ENCODE measurements at regions not wholly inside any gene's neighbourhood (a gene's known extent, or its start where the extent isn't known, plus 50 kb on each side); places are given as distances from the start of the nearest gene placed in this dataset.

GRCh38 chr10:121133901-121134300 is 282.7 kb downstream of the WDR11 start:
- H3K4me1 Mint-ChIP-seq (ENCODE audit: low read depth): peaks cover 7% of the 10 kb centered on the region
- H3K4me3 Mint-ChIP-seq (ENCODE audit: unreplicated experiment): no peak overlapping the region
- no peak for DNase-seq (ENCODE audit: low spot score)
- peaks cover 4% of the 10 kb centered on the region for H3K9me3 Mint-ChIP-seq (ENCODE audit: low read depth)
- no peaks in the 10 kb centered on the region for H3K36me3 Mint-ChIP-seq (ENCODE audit: low read depth)
- no peak for TF ChIP-seq CTCF (IDR thresholded peaks at IDR 0.05)
- H3K27ac Mint-ChIP-seq (ENCODE audit: unreplicated experiment): no peak overlapping the region
- peaks cover 6% of the 10 kb centered on the region for H3K27me3 Mint-ChIP-seq (ENCODE audit: low read depth)

GRCh38 chr10:121134711-121135110 is 283.5 kb downstream of the WDR11 start:
- Mint-ChIP-seq H3K27ac (ENCODE audit: unreplicated experiment) (no peak overlapping the region), H3K9me3 (ENCODE audit: low read depth) (peaks cover 2% of the 10 kb centered on the region), H3K36me3 (ENCODE audit: low read depth) (no peaks in the 10 kb centered on the region), H3K27me3 (ENCODE audit: low read depth) (peaks cover 3% of the 10 kb centered on the region), H3K4me1 (ENCODE audit: low read depth) (peaks cover 7% of the 10 kb centered on the region), H3K4me3 (ENCODE audit: unreplicated experiment) (no peak overlapping the region)
- TF ChIP-seq CTCF (IDR thresholded peaks at IDR 0.05): no peak
- no peak for DNase-seq (ENCODE audit: low spot score)

- DNase-seq (ENCODE audit: low spot score): no peak
- Mint-ChIP-seq H3K4me1 (ENCODE audit: low read depth) (peaks cover 7% of the 10 kb centered on the region), H3K4me3 (ENCODE audit: unreplicated experiment) (no peak overlapping the region), H3K9me3 (ENCODE audit: low read depth) (no peaks in the 10 kb centered on the region), H3K27ac (ENCODE audit: unreplicated experiment) (no peak overlapping the region), H3K36me3 (ENCODE audit: low read depth) (no peaks in the 10 kb centered on the region), H3K27me3 (ENCODE audit: low read depth) (peaks cover 3% of the 10 kb centered on the region)
- TF ChIP-seq CTCF (IDR thresholded peaks at IDR 0.05): no peak
These were observed 284.4 kb downstream of the WDR11 start for GRCh38 chr10:121135512-121135911.

- H3K9me3 Mint-ChIP-seq (ENCODE audit: low read depth): no peaks in the 10 kb centered on the region
- H3K4me3 Mint-ChIP-seq (ENCODE audit: unreplicated experiment): no peak overlapping the region
- no peaks in the 10 kb centered on the region for H3K36me3 Mint-ChIP-seq (ENCODE audit: low read depth)
- peaks cover 8% of the 10 kb centered on the region for H3K27me3 Mint-ChIP-seq (ENCODE audit: low read depth)
- TF ChIP-seq CTCF (IDR thresholded peaks at IDR 0.05): no peak
- DNase-seq (ENCODE audit: low spot score): no peak
- no peak overlapping the region for H3K27ac Mint-ChIP-seq (ENCODE audit: unreplicated experiment)
- H3K4me1 Mint-ChIP-seq (ENCODE audit: low read depth): peaks cover 7% of the 10 kb centered on the region
These were observed 286.4 kb downstream of the WDR11 start for GRCh38 chr10:121137533-121137932.

- Mint-ChIP-seq H3K9me3 (ENCODE audit: low read depth) (peaks cover 4% of the 10 kb centered on the region), H3K4me3 (ENCODE audit: unreplicated experiment) (no peak overlapping the region), H3K4me1 (ENCODE audit: low read depth) (peaks cover 7% of the 10 kb centered on the region), H3K27ac (ENCODE audit: unreplicated experiment) (no peak overlapping the region), H3K36me3 (ENCODE audit: low read depth) (no peaks in the 10 kb centered on the region), H3K27me3 (ENCODE audit: low read depth) (peaks cover 10% of the 10 kb centered on the region)
- no peak for TF ChIP-seq CTCF (IDR thresholded peaks at IDR 0.05)
- no peak for DNase-seq (ENCODE audit: low spot score)
These were observed 287.1 kb downstream of the WDR11 start for GRCh38 chr10:121138112-121138860.

Data from chondrocyte (in vitro differentiated cells).